ENCODE measurements at regions not wholly inside any gene's neighbourhood (a gene's known extent, or its start where the extent isn't known, plus 50 kb on each side); places are given as distances from the start of the nearest gene placed in this dataset.

- TF ChIP-seq, protein P1, sequence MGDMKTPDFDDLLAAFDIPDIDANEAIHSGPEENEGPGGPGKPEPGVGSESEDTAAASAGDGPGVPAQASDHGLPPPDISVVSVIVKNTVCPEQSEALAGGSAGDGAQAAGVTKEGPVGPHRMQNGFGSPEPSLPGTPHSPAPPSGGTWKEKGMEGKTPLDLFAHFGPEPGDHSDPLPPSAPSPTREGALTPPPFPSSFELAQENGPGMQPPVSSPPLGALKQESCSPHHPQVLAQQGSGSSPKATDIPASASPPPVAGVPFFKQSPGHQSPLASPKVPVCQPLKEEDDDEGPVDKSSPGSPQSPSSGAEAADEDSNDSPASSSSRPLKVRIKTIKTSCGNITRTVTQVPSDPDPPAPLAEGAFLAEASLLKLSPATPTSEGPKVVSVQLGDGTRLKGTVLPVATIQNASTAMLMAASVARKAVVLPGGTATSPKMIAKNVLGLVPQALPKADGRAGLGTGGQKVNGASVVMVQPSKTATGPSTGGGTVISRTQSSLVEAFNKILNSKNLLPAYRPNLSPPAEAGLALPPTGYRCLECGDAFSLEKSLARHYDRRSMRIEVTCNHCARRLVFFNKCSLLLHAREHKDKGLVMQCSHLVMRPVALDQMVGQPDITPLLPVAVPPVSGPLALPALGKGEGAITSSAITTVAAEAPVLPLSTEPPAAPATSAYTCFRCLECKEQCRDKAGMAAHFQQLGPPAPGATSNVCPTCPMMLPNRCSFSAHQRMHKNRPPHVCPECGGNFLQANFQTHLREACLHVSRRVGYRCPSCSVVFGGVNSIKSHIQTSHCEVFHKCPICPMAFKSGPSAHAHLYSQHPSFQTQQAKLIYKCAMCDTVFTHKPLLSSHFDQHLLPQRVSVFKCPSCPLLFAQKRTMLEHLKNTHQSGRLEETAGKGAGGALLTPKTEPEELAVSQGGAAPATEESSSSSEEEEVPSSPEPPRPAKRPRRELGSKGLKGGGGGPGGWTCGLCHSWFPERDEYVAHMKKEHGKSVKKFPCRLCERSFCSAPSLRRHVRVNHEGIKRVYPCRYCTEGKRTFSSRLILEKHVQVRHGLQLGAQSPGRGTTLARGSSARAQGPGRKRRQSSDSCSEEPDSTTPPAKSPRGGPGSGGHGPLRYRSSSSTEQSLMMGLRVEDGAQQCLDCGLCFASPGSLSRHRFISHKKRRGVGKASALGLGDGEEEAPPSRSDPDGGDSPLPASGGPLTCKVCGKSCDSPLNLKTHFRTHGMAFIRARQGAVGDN (IDR thresholded peaks at IDR 0.05) = no peak
Measured at GRCh38 chr1:29801003-29801402, 564.7 kb downstream of the PTPRU start (continued).

DNA sequence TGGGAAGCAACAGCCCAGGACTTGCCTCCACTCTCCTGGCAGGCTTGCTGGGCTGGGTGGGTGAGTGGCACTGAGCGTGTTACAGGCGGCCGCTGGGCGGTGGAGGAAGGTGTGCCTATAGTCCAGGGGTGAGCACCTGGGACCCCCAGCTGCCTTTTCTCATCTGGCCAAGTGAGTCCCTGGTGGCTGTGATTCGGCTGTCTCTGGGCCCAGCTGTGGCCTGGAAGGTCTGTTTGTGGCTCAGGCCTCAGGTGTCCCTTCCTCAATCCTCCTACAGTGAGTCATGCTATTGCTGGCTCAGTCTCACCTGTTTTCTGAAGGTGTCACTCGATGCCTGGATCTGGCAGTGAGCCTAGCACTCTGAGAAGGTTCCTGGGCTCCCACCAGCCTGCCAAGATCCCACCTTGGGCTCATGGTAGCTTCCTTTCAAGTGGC lies 564.2 kb downstream of the PTPRU start:
- WGBS (ENCODE audit: insufficient coverage, insufficient replicate concordance, low lambda C conversion rate, missing lambda C conversion rate) = 56% methylated on average over 6 of the region's 6 CpGs

More for the DNA sequence above, 564.2 kb downstream of the PTPRU start:
- no peaks in the 10 kb centered on the region for H3K4me1 ChIP-seq (ENCODE audit: control insufficient read depth, insufficient read depth, low read length)
- H3K27ac ChIP-seq (ENCODE audit: control insufficient read depth, insufficient read depth) = no peak overlapping the region
- H3K36me3 ChIP-seq (ENCODE audit: control insufficient read depth in 2 of 2, insufficient read depth in 2 of 2, low read length in 1 of 2) = no peaks in the 10 kb centered on the region
- POLR2A ChIA-PET = no interaction called here
- intact Hi-C loops (cut with micrococcal nuclease; ENCODE audit: unreplicated experiment) = no loop called here
- H3K27me3 ChIP-seq (replicated peaks in 1 of 2; ENCODE audit: control insufficient read depth in 2 of 2, insufficient read depth in 2 of 2, low read length in 1 of 2) = no peaks in the 10 kb centered on the region; a peak in 2 of 4 replicates
- no peaks in the 10 kb centered on the region; the same call in 2 of the 3 replicates for H3K9me3 ChIP-seq (replicated peaks; ENCODE audit: control insufficient read depth, insufficient read depth, low read length)
- ATAC-seq = no peak
- H3K9ac ChIP-seq (ENCODE audit: control insufficient read depth, insufficient read depth, low read length) = no peak overlapping the region
- no peak overlapping the region for H2AFZ ChIP-seq (ENCODE audit: control insufficient read depth, low read depth, low read length)
- H3K4me2 ChIP-seq (ENCODE audit: control insufficient read depth, insufficient read depth) = no peak overlapping the region
- no peak for DNase-seq (ENCODE audit: low read depth, low spot score)
- RAD21 ChIA-PET (ENCODE audit: unreplicated experiment) = no interaction called here
- H3K4me3 ChIP-seq = no peak overlapping the region
- in situ Hi-C loops (cut with MboI) = no loop called here
- no peak for FAIRE-seq
- no TSS peak for BruUV-seq (replicated peaks)
- TF ChIP-seq RAD51 (IDR thresholded peaks at IDR 0.05) = no peak
- no peak for TF ChIP-seq PAX5 (IDR thresholded peaks at IDR 0.05; ENCODE audit: borderline replicate concordance, low read depth, low read length)
- no peak for TF ChIP-seq LARP7 (IDR thresholded peaks at IDR 0.05)
- TF ChIP-seq CBFB (IDR thresholded peaks at IDR 0.05; ENCODE audit: low read depth) = no peak
- TF ChIP-seq, protein P2, sequence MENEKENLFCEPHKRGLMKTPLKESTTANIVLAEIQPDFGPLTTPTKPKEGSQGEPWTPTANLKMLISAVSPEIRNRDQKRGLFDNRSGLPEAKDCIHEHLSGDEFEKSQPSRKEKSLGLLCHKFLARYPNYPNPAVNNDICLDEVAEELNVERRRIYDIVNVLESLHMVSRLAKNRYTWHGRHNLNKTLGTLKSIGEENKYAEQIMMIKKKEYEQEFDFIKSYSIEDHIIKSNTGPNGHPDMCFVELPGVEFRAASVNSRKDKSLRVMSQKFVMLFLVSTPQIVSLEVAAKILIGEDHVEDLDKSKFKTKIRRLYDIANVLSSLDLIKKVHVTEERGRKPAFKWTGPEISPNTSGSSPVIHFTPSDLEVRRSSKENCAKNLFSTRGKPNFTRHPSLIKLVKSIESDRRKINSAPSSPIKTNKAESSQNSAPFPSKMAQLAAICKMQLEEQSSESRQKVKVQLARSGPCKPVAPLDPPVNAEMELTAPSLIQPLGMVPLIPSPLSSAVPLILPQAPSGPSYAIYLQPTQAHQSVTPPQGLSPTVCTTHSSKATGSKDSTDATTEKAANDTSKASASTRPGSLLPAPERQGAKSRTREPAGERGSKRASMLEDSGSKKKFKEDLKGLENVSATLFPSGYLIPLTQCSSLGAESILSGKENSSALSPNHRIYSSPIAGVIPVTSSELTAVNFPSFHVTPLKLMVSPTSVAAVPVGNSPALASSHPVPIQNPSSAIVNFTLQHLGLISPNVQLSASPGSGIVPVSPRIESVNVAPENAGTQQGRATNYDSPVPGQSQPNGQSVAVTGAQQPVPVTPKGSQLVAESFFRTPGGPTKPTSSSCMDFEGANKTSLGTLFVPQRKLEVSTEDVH (IDR thresholded peaks at IDR 0.05; ENCODE audit: low read depth, partially characterized antibody) = no peak
- no peak for TF ChIP-seq NFYA (IDR thresholded peaks at IDR 0.05; ENCODE audit: borderline replicate concordance, low read depth, low read length)
- no peak for TF ChIP-seq CHD4 (IDR thresholded peaks at IDR 0.05)
- TF ChIP-seq DPF2 (IDR thresholded peaks at IDR 0.05) = no peak
- TF ChIP-seq HCFC1 (IDR thresholded peaks at IDR 0.05; ENCODE audit: low read length) = no peak
- no peak for TF ChIP-seq ZNF217 (IDR thresholded peaks at IDR 0.05)
- TF ChIP-seq EGR1 (IDR thresholded peaks at IDR 0.05; ENCODE audit: borderline replicate concordance in 1 of 2, low read depth in 2 of 2, low read length in 2 of 2) = no peak
- H3K79me2 ChIP-seq (ENCODE audit: control insufficient read depth, insufficient read depth, low read length) = no peaks in the 10 kb centered on the region
- CTCF ChIA-PET = no interaction called here
- no peaks in the 10 kb centered on the region for H4K20me1 ChIP-seq (ENCODE audit: control insufficient read depth, insufficient read depth)
- SMC1A ChIA-PET (ENCODE audit: uncharacterized antibody, unreplicated experiment) = no interaction called here
